ENCODE measurements at regions not wholly inside any gene's neighbourhood (a gene's known extent, or its start where the extent isn't known, plus 50 kb on each side); places are given as distances from the start of the nearest gene placed in this dataset.

DNA sequence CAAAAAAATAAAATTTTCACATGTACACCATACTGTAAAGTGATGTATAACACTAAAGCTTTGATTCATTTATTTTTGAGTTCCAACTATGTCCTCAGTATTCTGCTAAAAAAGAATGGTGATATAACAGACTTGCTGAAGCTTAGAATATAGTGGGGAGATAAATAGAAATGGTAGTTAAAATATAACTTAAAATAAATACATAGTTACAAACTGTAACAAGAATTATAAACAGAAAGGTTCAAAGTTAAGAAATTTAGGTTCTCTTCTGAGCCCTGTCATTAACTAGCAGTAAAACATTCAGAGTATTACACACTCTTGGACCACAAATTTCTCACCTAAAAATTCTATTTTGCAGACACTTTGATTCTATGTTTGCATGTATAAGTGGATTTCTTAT lies 392.1 kb downstream of the ANXA1 start:
- Histone ChIP-seq H2AFZ (no peak overlapping the region), H3K27ac (no peak overlapping the region), H3K36me3 (ENCODE audit: low read depth) (no peaks in the 10 kb centered on the region), H3K4me2 (no peak overlapping the region), H3F3A (ENCODE audit: insufficient read depth, low read depth) (no peaks in the 10 kb centered on the region), H4K20me1 (ENCODE audit: insufficient read depth) (no peaks in the 10 kb centered on the region), H3K79me2 (ENCODE audit: low read depth) (no peaks in the 10 kb centered on the region), H3K4me3 (no peak overlapping the region), H3K9me2 (ENCODE audit: insufficient read depth) (peaks cover 3% of the 10 kb centered on the region; the same call in 1 of the 2 replicates), H3K9me3 (ENCODE audit: insufficient read depth, low read depth) (no peaks in the 10 kb centered on the region), H3K4me1 (replicated peaks; ENCODE audit: insufficient read depth) (no peaks in the 10 kb centered on the region), H3K27me3 (ENCODE audit: insufficient read depth, low read depth) (no peaks in the 10 kb centered on the region)
- DNase-seq = no peak
- ChIA-PET POLR2A (ENCODE audit: unreplicated experiment) (no interaction called here), CTCF (interaction anchor here (0.6 to 0.7 kb wide), 2 partner anchors 51 to 1227 kb away, joined by 3 to 12 read pairs; no protein-coding TSS in a partner anchor)
- TF ChIP-seq CTCF (conservative IDR thresholded peaks at IDR 0.05) (no peak), EZH2 (IDR thresholded peaks at IDR 0.05; ENCODE audit: low read depth) (no peak)
- intact Hi-C loops (cut with micrococcal nuclease; ENCODE audit: unreplicated experiment) = no loop called here
- BruUV-seq (replicated peaks) = no TSS peak

GRCh38 chr9:73548201-73548600 lies 396.5 kb downstream of the ANXA1 start:
- intact Hi-C loops (cut with micrococcal nuclease; ENCODE audit: unreplicated experiment) = no loop called here
- ChIA-PET CTCF (no interaction called here), POLR2A (ENCODE audit: unreplicated experiment) (no interaction called here)
- Histone ChIP-seq H3K9me3 (ENCODE audit: insufficient read depth, low read depth) (no peaks in the 10 kb centered on the region), H3K36me3 (ENCODE audit: low read depth) (no peaks in the 10 kb centered on the region), H3K27me3 (ENCODE audit: insufficient read depth, low read depth) (no peaks in the 10 kb centered on the region), H2AFZ (peak overlapping the region; percentile 50; the same call in 1 of the 2 replicates), H3K79me2 (ENCODE audit: low read depth) (no peaks in the 10 kb centered on the region), H4K20me1 (ENCODE audit: insufficient read depth) (no peaks in the 10 kb centered on the region), H3K4me3 (no peak overlapping the region), H3K27ac (no peak overlapping the region), H3K4me2 (no peak overlapping the region), H3K9me2 (ENCODE audit: insufficient read depth) (no peaks in the 10 kb centered on the region; the same call in 1 of the 2 replicates), H3F3A (ENCODE audit: insufficient read depth, low read depth) (no peaks in the 10 kb centered on the region), H3K4me1 (replicated peaks; ENCODE audit: insufficient read depth) (no peaks in the 10 kb centered on the region)
- no peak for TF ChIP-seq CTCF (conservative IDR thresholded peaks at IDR 0.05)
- no peak for TF ChIP-seq EZH2 (IDR thresholded peaks at IDR 0.05; ENCODE audit: low read depth)
- DNase-seq = no peak
- BruUV-seq (replicated peaks) = no TSS peak

- no peaks in the 10 kb centered on the region for H3F3A ChIP-seq (ENCODE audit: insufficient read depth, low read depth)
- CTCF ChIA-PET = no interaction called here
- POLR2A ChIA-PET (ENCODE audit: unreplicated experiment) = no interaction called here
- no peaks in the 10 kb centered on the region for H3K4me1 ChIP-seq (replicated peaks; ENCODE audit: insufficient read depth)
- no peaks in the 10 kb centered on the region for H3K27me3 ChIP-seq (ENCODE audit: insufficient read depth, low read depth)
- intact Hi-C loops (cut with micrococcal nuclease; ENCODE audit: unreplicated experiment) = no loop called here
- no peak overlapping the region; the same call in 1 of the 2 replicates for H2AFZ ChIP-seq
- H3K27ac ChIP-seq = no peak overlapping the region
- no peak overlapping the region for H3K4me3 ChIP-seq
- BruUV-seq (replicated peaks) = no TSS peak
- no peaks in the 10 kb centered on the region for H3K9me3 ChIP-seq (ENCODE audit: insufficient read depth, low read depth)
- no peak for TF ChIP-seq EZH2 (IDR thresholded peaks at IDR 0.05; ENCODE audit: low read depth)
- TF ChIP-seq CTCF (conservative IDR thresholded peaks at IDR 0.05) = no peak
- H3K79me2 ChIP-seq (ENCODE audit: low read depth) = no peaks in the 10 kb centered on the region
- H4K20me1 ChIP-seq (ENCODE audit: insufficient read depth) = no peaks in the 10 kb centered on the region
- no peaks in the 10 kb centered on the region for H3K36me3 ChIP-seq (ENCODE audit: low read depth)
- DNase-seq = no peak
- H3K9me2 ChIP-seq (ENCODE audit: insufficient read depth) = peaks cover 4% of the 10 kb centered on the region; the same call in 1 of the 2 replicates
- no peak overlapping the region for H3K4me2 ChIP-seq
Observed at GRCh38 chr9:73549991-73550390, 398.3 kb downstream of the ANXA1 start.

Measured in PC-9 (cell line).